IPS DF 6.9 (cell line): ENCODE measurements at regions not wholly inside any gene's neighbourhood (a gene's known extent, or its start where the extent isn't known, plus 50 kb on each side); places are given as distances from the start of the nearest gene placed in this dataset.
"Not testable (repeated sequence)": the region's sequence is repeated elsewhere in the genome, so short reads cannot be mapped to it uniquely, and the experiment has no call there.

Source experiments
- DNase-seq: peaks from one replicate; pipeline ENCODE4 v3.0.0-alpha.2; 2013; ENCODE audit warnings: low read depth, low spot score
- H3K27ac ChIP-seq: one replicate; pipeline ENCODE4 v1.5.1; 2013; ENCODE audit warnings: low read length, control low read depth
- H3K27me3 ChIP-seq: 2 replicates; pipeline ENCODE4 v1.6.1; 2013; ENCODE audit warnings: mild to moderate bottlenecking, low read length; ENCODE audit not compliant: control insufficient read depth, insufficient read depth
- H3K36me3 ChIP-seq: 2 replicates; pipeline ENCODE4 v1.6.1; 2013; ENCODE audit warnings: low read length; ENCODE audit not compliant: control insufficient read depth, insufficient read depth
- H3K4me1 ChIP-seq: 2 replicates; pipeline ENCODE4 v1.6.1; 2013; ENCODE audit warnings: low read length; ENCODE audit not compliant: control insufficient read depth, insufficient read depth
- H3K4me3 ChIP-seq: 2 replicates; pipeline ENCODE4 v1.5.1; 2013; ENCODE audit warnings: mild to moderate bottlenecking, low read length
- H3K9me3 ChIP-seq: 2 replicates; pipeline ENCODE4 v1.6.1; 2013; ENCODE audit warnings: low read length, inconsistent platforms; ENCODE audit not compliant: control insufficient read depth, insufficient read depth
- WGBS: extraction: QIAGEN DNeasy Blood & Tissue Kit; methylation state at CpG from one replicate; pipeline ENCODE4 v1.1.7; 2013; ENCODE audit warnings: mixed read lengths, missing lambda C conversion rate; ENCODE audit not compliant: insufficient read length, insufficient coverage; 5-methylcytosine and 5-hydroxymethylcytosine counted together

- no peak overlapping the region for H3K27ac ChIP-seq
- no peaks in the 10 kb centered on the region for H3K27me3 ChIP-seq
- no CpG with 5 or more reads among the region's 1 CpG for WGBS
- H3K4me3 ChIP-seq: no peak overlapping the region
- DNase-seq: no peak
- H3K36me3 ChIP-seq: no peaks in the 10 kb centered on the region
- no peaks in the 10 kb centered on the region for H3K9me3 ChIP-seq
- 0 out of 2 replicates have a peak, but pooled peaks cover 2% of the 10 kb centered on the region for H3K4me1 ChIP-seq
Observed at GRCh38 chr10:6716516-6716915, 136.4 kb upstream of the PRKCQ start.

GRCh38 chr10:6713716-6714115, 133.6 kb upstream of the PRKCQ start:
- no peaks in the 10 kb centered on the region for H3K9me3 ChIP-seq
- H3K4me3 ChIP-seq: no peak overlapping the region
- WGBS: no CpG with 5 or more reads among the region's 7 CpGs
- no peaks in the 10 kb centered on the region for H3K36me3 ChIP-seq
- no peak for DNase-seq
- no peak overlapping the region for H3K27ac ChIP-seq
- no peaks in the 10 kb centered on the region for H3K27me3 ChIP-seq
- 0 out of 2 replicates have a peak, but pooled peaks cover 2% of the 10 kb centered on the region for H3K4me1 ChIP-seq

GRCh38 chr10:6713120-6713519, 133.0 kb upstream of the PRKCQ start:
- no CpG with 5 or more reads among the region's 6 CpGs for WGBS
- Histone ChIP-seq H3K9me3 (no peaks in the 10 kb centered on the region), H3K4me1 (0 out of 2 replicates have a peak, but pooled peaks cover 2% of the 10 kb centered on the region), H3K36me3 (no peaks in the 10 kb centered on the region), H3K4me3 (no peak overlapping the region), H3K27ac (no peak overlapping the region), H3K27me3 (no peaks in the 10 kb centered on the region)
- no peak for DNase-seq

- WGBS: 97% methylated on average over 5 of the region's 17 CpGs
- H3K4me3 ChIP-seq: no peak overlapping the region
- DNase-seq: no peak
- H3K27me3 ChIP-seq: no peaks in the 10 kb centered on the region
- H3K9me3 ChIP-seq: no peaks in the 10 kb centered on the region
- no peaks in the 10 kb centered on the region for H3K36me3 ChIP-seq
- no peak overlapping the region for H3K27ac ChIP-seq
- H3K4me1 ChIP-seq: 0 out of 2 replicates have a peak, but pooled peaks cover 2% of the 10 kb centered on the region
Observed at GRCh38 chr10:6711881-6712280, 131.8 kb upstream of the PRKCQ start.

- no peaks in the 10 kb centered on the region for H3K36me3 ChIP-seq
- DNase-seq: no peak
- no peak overlapping the region for H3K4me3 ChIP-seq
- no peaks in the 10 kb centered on the region for H3K9me3 ChIP-seq
- WGBS: no CpG with 5 or more reads among the region's 6 CpGs
- H3K27ac ChIP-seq: no peak overlapping the region
- H3K4me1 ChIP-seq: 0 out of 2 replicates have a peak, but pooled peaks cover 2% of the 10 kb centered on the region
- no peaks in the 10 kb centered on the region for H3K27me3 ChIP-seq
Observed at GRCh38 chr10:6711408-6711841, 131.3 kb upstream of the PRKCQ start.

GRCh38 chr10:6707352-6707751, 127.3 kb upstream of the PRKCQ start:
- Histone ChIP-seq H3K9me3 (no peaks in the 10 kb centered on the region), H3K36me3 (no peaks in the 10 kb centered on the region), H3K4me1 (0 out of 2 replicates have a peak, but pooled peaks cover 2% of the 10 kb centered on the region), H3K4me3 (no peak overlapping the region), H3K27ac (no peak overlapping the region), H3K27me3 (no peaks in the 10 kb centered on the region)
- DNase-seq: no peak
- WGBS: no CpG with 5 or more reads among the region's 4 CpGs

GRCh38 chr10:6706725-6707124, 126.6 kb upstream of the PRKCQ start:
- DNase-seq: no peak
- H3K4me1 ChIP-seq: 0 out of 2 replicates have a peak, but pooled peaks cover 2% of the 10 kb centered on the region
- H3K36me3 ChIP-seq: no peaks in the 10 kb centered on the region
- H3K27ac ChIP-seq: no peak overlapping the region
- WGBS: no CpG with 5 or more reads among the region's 4 CpGs
- no peaks in the 10 kb centered on the region for H3K27me3 ChIP-seq
- no peaks in the 10 kb centered on the region for H3K9me3 ChIP-seq
- no peak overlapping the region for H3K4me3 ChIP-seq

- no CpG with 5 or more reads among the region's 1 CpG for WGBS
- 0 out of 2 replicates have a peak, but pooled peaks cover 2% of the 10 kb centered on the region for H3K4me1 ChIP-seq
- no peaks in the 10 kb centered on the region for H3K27me3 ChIP-seq
- no peak for DNase-seq
- H3K9me3 ChIP-seq: no peaks in the 10 kb centered on the region
- H3K36me3 ChIP-seq: no peaks in the 10 kb centered on the region
- no peak overlapping the region for H3K27ac ChIP-seq
- H3K4me3 ChIP-seq: no peak overlapping the region
Observed at GRCh38 chr10:6704896-6705295, 124.8 kb upstream of the PRKCQ start.

GRCh38 chr10:6702833-6703232, 122.8 kb upstream of the PRKCQ start:
- not testable (repeated sequence) for DNase-seq, H3K4me1 ChIP-seq, H3K36me3 ChIP-seq, H3K9me3 ChIP-seq, H3K27ac ChIP-seq, H3K27me3 ChIP-seq, H3K4me3 ChIP-seq
- no CpG with 5 or more reads among the region's 2 CpGs for WGBS

- H3K9me3 ChIP-seq: no peaks in the 10 kb centered on the region
Observed at GRCh38 chr10:6702030-6702429, 122.0 kb upstream of the PRKCQ start.

GRCh38 chr10:6701289-6701688, 121.2 kb upstream of the PRKCQ start:
- no CpG with 5 or more reads among the region's 7 CpGs for WGBS

More at GRCh38 chr10:6702030-6702429, 122.0 kb upstream of the PRKCQ start:
- no CpG with 5 or more reads among the region's 7 CpGs for WGBS
- no peak overlapping the region for H3K27ac ChIP-seq
- no peak overlapping the region for H3K4me3 ChIP-seq
- no peaks in the 10 kb centered on the region for H3K36me3 ChIP-seq
- H3K4me1 ChIP-seq: no peaks in the 10 kb centered on the region
- no peak for DNase-seq
- H3K27me3 ChIP-seq: no peaks in the 10 kb centered on the region

More at GRCh38 chr10:6701289-6701688, 121.2 kb upstream of the PRKCQ start:
- no peaks in the 10 kb centered on the region for H3K36me3 ChIP-seq
- no peak for DNase-seq
- H3K9me3 ChIP-seq: no peaks in the 10 kb centered on the region
- H3K27ac ChIP-seq: no peak overlapping the region
- H3K4me1 ChIP-seq: no peaks in the 10 kb centered on the region
- H3K4me3 ChIP-seq: no peak overlapping the region
- H3K27me3 ChIP-seq: no peaks in the 10 kb centered on the region
